ENCODE measurements at regions not wholly inside any gene's neighbourhood (a gene's known extent, or its start where the extent isn't known, plus 50 kb on each side); places are given as distances from the start of the nearest gene placed in this dataset.
"Not testable (repeated sequence)": the region's sequence is repeated elsewhere in the genome, so short reads cannot be mapped to it uniquely, and the experiment has no call there.

- DNase-seq (ENCODE audit: low spot score) = not testable (repeated sequence)
These were observed 315.5 kb downstream of the MIAT start for GRCh38 chr22:26972915-26973314.

DNA sequence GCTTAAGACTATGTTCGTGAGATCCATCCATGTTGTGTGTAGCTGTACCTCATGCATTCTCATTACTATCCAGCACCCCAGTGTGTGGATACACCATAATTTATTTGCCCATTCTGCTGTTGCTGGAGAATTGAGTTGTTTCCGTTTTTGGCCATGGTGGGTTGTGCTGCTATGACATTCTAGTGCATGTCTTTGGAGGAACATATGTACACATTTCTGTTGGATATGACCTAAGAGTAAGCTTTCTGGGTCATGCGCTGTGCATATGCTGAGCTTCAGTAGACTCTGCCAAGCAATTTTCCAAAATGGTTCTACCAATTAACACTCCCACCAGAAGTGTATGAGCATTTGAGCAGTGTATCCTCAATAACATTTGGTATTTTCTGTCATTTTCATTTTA is 316.6 kb downstream of the MIAT start:
- DNase-seq (ENCODE audit: low spot score) = no peak

GRCh38 chr22:26974914-26975803 is 317.8 kb downstream of the MIAT start:
- no peak for DNase-seq (ENCODE audit: low spot score)

GRCh38 chr22:26975865-26976264 is 318.5 kb downstream of the MIAT start:
- no peak for DNase-seq (ENCODE audit: low spot score)

GRCh38 chr22:26977741-26978376 is 320.5 kb downstream of the MIAT start:
- no peak for DNase-seq (ENCODE audit: low spot score)

GRCh38 chr22:26979294-26979693 is 321.9 kb downstream of the MIAT start:
- no peak for DNase-seq (ENCODE audit: low spot score)

DNA sequence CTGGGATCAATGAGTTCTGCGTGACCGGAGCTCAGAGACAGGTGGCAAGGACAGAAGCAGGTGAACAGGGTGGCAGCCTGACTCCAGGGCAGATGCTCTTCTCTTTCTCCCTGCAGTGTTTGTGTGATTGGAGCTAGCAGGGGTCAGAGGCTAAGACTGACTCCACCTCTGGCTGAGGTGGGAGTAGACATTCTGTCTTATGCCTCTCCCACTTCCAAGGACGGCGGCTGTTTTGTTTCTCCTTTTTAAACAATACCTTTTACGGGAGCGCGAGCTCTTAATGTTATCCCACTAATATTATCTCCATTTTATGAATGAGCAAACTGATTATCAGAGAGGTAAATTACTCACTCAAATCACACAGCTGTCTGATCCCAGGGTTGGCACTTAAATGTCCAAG is 323.7 kb downstream of the MIAT start:
- DNase-seq (ENCODE audit: low spot score) = no peak

DNA sequence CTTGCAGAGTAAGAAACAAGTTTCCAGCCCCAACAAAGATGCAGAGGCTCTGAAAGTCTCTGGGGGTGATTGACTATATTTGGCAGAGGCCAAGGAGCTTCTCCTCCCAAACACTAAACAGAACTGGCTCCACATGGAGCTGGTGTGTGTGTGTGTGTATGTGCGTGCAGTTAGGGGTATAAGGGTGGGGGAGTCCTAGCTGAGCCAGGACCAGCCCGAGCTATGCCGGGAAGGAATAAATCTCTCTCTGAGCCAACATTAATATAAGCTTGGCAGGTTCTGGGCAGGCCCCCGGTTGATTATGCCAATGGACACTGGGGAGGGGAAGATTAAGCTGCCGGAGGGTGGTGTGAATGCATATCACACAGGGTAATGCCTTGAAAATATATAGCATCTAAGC is 324.2 kb downstream of the MIAT start:
- no peak for DNase-seq (ENCODE audit: low spot score)

DNA sequence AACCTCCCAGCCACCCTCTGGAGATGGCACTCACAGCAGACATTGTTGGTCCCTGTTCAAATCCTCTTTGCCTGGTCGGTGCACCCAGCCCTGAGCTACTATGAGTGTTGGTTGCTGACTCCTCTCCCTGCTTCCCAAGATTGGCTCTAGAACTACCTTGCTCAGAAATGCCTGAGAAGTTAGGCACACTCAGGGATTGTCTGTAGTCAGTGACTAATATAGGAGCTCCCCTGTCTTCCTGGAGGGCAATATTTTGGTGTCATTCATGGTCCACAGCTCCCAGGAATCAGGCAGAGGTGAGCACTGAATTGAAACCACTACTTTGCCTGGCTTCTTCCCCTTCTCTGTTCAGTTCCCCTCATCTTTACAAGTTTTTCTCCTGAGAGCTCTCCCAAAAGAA is 325.9 kb downstream of the MIAT start:
- no peak for DNase-seq (ENCODE audit: low spot score)

GRCh38 chr22:26985206-26985605 is 327.8 kb downstream of the MIAT start:
- no peak for DNase-seq (ENCODE audit: low spot score)

GRCh38 chr22:26985931-26986782 is 328.8 kb downstream of the MIAT start:
- no peak for DNase-seq (ENCODE audit: low spot score)

DNA sequence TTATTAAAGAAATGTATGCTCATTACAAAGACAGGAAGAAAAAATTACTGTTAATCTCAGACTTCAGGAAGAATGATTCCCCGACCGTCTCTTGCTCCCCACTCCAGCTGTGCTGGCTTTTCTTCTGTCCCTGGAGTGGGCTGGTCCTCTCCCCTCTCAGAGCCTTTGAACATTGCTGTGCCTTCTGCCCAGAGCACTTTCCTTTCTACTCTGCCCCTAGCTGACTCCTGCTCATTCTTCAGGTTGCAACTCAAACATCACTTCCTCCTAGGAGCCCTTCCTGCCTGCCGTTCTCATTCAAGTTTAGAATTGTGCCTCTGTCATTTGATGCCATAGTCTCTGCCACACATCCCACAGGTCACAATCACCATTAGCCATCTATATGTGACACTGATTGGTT is 329.5 kb downstream of the MIAT start:
- DNase-seq (ENCODE audit: low spot score) = no peak

- no peak for DNase-seq (ENCODE audit: low spot score)
These were observed 333.3 kb downstream of the MIAT start for GRCh38 chr22:26990503-26991189.

- no peak for DNase-seq (ENCODE audit: low spot score)
These were observed 335.2 kb downstream of the MIAT start for GRCh38 chr22:26992556-26992955.

DNA sequence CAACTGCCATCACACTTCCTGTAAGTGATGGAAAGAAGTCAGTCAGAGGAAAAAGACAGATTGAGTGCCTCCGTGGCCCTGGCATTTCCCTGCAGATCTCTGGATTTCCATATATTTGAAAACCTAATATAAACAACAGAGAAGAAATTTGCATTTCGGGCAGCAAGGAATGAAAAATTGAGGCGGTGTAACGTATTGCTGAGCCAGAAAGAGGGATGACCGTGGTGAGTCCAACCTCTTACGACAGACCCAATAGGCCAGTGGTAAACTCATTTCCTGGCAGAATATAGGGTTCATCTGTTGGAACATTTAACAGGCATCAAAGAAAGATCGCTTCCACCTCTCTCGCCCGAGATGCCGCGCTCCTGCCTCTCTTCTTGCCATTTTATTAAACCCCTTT is 336.5 kb downstream of the MIAT start:
- no peak for DNase-seq (ENCODE audit: low spot score)

GRCh38 chr22:26994801-26995200 is 337.4 kb downstream of the MIAT start:
- no peak for DNase-seq (ENCODE audit: low spot score)

- DNase-seq (ENCODE audit: low spot score) = no peak
These were observed 337.8 kb downstream of the MIAT start for GRCh38 chr22:26995235-26995634.

DNA sequence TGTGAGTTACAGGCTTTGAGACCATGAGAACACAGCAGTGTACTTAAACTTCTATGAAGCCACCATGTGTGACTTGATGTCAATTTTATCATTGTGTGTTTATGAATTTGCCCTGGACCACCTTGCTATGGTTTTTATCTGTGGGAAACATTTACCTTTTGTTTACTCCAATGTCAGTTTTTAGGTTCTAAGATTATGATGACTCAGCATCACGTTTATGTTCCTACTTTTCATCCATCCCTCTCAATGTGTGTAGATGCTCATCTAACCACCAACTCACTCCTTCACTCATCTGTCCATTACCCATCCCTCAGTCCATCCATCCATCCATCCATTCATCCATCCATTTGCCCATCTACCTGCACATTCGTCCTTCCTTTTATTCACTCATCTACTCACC is 338.8 kb downstream of the MIAT start:
- no peak for DNase-seq (ENCODE audit: low spot score)

- DNase-seq (ENCODE audit: low spot score) = no peak
These were observed 340.7 kb downstream of the MIAT start for GRCh38 chr22:26998129-26998528.

- no peak for DNase-seq (ENCODE audit: low spot score)
These were observed 341.3 kb downstream of the MIAT start for GRCh38 chr22:26998716-26999115.

- DNase-seq (ENCODE audit: low spot score) = no peak
These were observed 345.9 kb downstream of the MIAT start for GRCh38 chr22:27003297-27003696.

DNA sequence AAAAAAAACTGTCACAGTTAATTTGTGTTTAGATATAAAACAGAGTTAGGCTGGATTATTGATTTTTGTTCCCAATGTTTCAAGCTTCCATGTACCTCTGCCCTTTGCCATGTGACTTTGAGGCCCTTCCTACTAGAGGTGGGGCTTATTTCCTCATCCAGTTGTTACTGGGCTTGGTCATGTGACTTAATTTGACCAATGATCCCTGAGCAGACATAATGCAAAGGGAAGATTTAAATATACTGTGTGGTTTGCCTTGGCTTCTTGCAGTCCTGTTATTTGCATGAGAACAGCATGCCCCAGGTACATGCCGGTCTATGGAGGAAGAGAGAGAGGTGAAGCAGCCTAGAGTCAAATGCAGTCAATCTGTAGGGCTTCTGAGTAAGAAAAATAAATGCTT is 347.0 kb downstream of the MIAT start:
- no peak for DNase-seq (ENCODE audit: low spot score)
